AG04450 (cell line): ENCODE measurements at regions not wholly inside any gene's neighbourhood (a gene's known extent, or its start where the extent isn't known, plus 50 kb on each side); places are given as distances from the start of the nearest gene placed in this dataset.

Experiments used
- CTCF ChIA-PET: fragments of 300-600, 350-600 bp; formaldehyde crosslinking; extraction: SDS; loops from one replicate; lab custom pipeline; 2022; ENCODE audit warnings: antibody characterized with exemption, inconsistent platforms; lab: Charles Lee
- POLR2A ChIA-PET: fragments of 350-600 bp; formaldehyde crosslinking; extraction: SDS; loops from one replicate; lab custom pipeline; 2021; ENCODE audit warnings: antibody characterized with exemption, inconsistent platforms; lab: Yijun Ruan, JAX
- DNase-seq: peaks from one replicate; pipeline ENCODE4 v3.0.0-alpha.2; 2011; ENCODE audit warnings: low read depth, low spot score
- H3K27ac ChIP-seq: one replicate; pipeline ENCODE4 v1.5.1; 2012; ENCODE audit warnings: low read depth, low read length, control low read depth
- H3K27me3 ChIP-seq: one replicate; pipeline ENCODE4 v1.6.0; 2012; ENCODE audit warnings: low read length; ENCODE audit not compliant: control insufficient read depth, insufficient read depth
- H3K4me3 ChIP-seq: 2 replicates; pipeline ENCODE4 v1.5.1; 2011; ENCODE audit warnings: mild to moderate bottlenecking, low read depth, low read length, control low read depth
- H3K9me3 ChIP-seq: 2 replicates; pipeline ENCODE4 v1.5.1; 2012; ENCODE audit warnings: low read length; ENCODE audit not compliant: control insufficient read depth, insufficient read depth
- CTCF ChIP-seq: IDR thresholded peaks from 2 replicates; pipeline ENCODE4 v1.5.1; 2011; ENCODE audit warnings: low read depth, low read length, control low read depth, inconsistent platforms

- ChIA-PET CTCF (no interaction called here), POLR2A (no interaction called here)
- no peak overlapping the region for H3K4me3 ChIP-seq
- no peak for DNase-seq
- TF ChIP-seq CTCF, result no peak
- H3K27ac ChIP-seq, result no peak overlapping the region
- H3K9me3 ChIP-seq, result peaks cover 100% of the 10 kb centered on the region
- H3K27me3 ChIP-seq, result no peaks in the 10 kb centered on the region
These were observed 376.7 kb downstream of the ALG10 start for GRCh38 chr12:34398706-34399630.

- Histone ChIP-seq H3K9me3 (peaks cover 100% of the 10 kb centered on the region), H3K27ac (no peak overlapping the region), H3K4me3 (no peak overlapping the region), H3K27me3 (no peaks in the 10 kb centered on the region)
- POLR2A ChIA-PET, result no interaction called here
- DNase-seq, result no peak
- no peak for TF ChIP-seq CTCF
- CTCF ChIA-PET, result no interaction called here
These were observed 377.5 kb downstream of the ALG10 start for GRCh38 chr12:34399631-34400410.

GRCh38 chr12:34400411-34400881 lies 378.1 kb downstream of the ALG10 start:
- no peak for DNase-seq
- ChIA-PET POLR2A (no interaction called here), CTCF (no interaction called here)
- TF ChIP-seq CTCF, result no peak
- no peak overlapping the region for H3K27ac ChIP-seq
- H3K9me3 ChIP-seq, result peaks cover 100% of the 10 kb centered on the region
- no peaks in the 10 kb centered on the region for H3K27me3 ChIP-seq
- H3K4me3 ChIP-seq, result no peak overlapping the region

- no peak overlapping the region for H3K27ac ChIP-seq
- H3K9me3 ChIP-seq, result peaks cover 100% of the 10 kb centered on the region
- no peak for TF ChIP-seq CTCF
- H3K27me3 ChIP-seq, result no peaks in the 10 kb centered on the region
- no peak for DNase-seq
- no peak overlapping the region for H3K4me3 ChIP-seq
- ChIA-PET CTCF (no interaction called here), POLR2A (no interaction called here)
These were observed 378.8 kb downstream of the ALG10 start for GRCh38 chr12:34400986-34401658.
